GM21717 (cell line): ENCODE measurements at regions not wholly inside any gene's neighbourhood (a gene's known extent, or its start where the extent isn't known, plus 50 kb on each side); places are given as distances from the start of the nearest gene placed in this dataset.

ENCODE experiments used
- ATAC-seq: cut with Tn5 transposase; IDR thresholded peaks from one replicate; pipeline ENCODE4 v1.9.1; 2021; ENCODE audit warnings: mild to moderate bottlenecking, moderate library complexity; ENCODE audit not compliant: unreplicated experiment

DNA sequence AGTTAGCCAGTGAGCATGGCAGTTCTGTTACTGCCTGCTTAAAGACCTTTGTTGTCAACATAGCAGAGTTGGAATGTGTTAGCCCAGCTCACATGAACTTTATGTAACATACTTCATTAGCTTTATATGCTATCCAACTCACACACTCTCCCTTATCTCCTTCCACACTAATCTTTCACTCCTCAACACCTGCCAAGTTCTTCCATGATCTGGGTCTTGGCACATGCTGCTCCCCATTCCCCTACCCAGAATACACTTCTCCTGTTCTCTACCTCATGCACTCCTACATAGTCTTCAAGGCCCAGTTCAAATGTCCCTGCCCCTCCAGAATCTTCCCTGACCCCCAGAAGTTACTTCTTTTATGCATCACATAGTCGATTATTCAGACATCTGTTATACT lies 179.3 kb downstream of the KATNAL1 start:
- no peak for ATAC-seq

DNA sequence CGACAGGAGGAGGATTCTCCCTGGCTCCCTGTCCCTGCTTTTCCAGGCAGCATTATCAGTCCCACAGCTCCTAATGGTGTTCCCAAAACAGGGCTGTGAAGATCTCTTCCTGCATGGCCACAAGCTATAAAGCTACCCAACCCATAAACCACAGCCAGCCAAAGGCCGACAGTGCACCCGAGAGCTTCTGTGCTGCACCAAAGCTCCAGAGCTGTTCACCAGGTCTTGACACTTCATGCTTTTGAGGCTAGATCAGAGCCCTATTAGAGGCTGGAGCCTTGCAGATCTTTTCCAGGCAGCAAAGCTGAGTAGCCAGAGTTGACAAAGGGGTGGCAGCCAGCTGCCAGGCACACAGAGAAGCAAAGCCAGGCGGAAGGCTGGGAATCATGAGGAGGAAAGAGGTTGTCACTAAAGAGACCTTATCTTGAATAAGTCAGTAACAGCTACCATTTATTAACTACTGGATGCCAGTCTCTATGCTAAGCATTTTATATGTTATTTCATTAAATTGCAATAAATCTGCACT lies 180.4 kb downstream of the KATNAL1 start:
- no peak for ATAC-seq

DNA sequence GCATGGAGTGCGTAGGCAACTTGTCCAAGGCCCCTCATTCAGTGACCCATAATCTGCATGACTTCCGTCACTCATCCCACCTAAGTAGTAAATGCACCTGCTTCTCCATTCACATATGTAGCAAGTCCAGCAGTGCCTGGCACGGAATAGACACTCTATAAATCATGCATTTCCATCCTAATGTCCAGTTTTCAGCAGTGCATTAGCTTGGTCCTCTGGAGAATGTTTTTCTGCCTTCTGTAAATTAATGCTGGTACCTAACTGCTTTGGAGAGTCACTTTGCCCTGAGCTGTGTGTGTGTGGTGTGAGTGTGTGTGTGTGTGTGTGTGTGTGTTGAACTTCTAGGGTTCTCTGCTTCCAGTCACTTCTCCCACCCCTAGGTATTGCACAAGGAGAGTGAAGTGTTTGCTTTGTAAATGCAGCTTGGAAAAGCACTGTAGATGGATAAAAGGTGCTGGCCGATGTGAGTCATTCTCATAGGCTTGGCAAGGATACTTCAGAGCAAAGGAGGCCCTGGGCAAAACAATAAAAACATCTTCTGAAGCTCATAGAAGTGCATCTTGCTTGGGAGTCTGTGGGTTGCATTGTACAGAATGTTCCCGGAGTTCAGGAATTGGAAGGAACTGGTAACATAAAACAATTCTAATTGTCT lies 181.8 kb downstream of the KATNAL1 start:
- no peak for ATAC-seq

DNA sequence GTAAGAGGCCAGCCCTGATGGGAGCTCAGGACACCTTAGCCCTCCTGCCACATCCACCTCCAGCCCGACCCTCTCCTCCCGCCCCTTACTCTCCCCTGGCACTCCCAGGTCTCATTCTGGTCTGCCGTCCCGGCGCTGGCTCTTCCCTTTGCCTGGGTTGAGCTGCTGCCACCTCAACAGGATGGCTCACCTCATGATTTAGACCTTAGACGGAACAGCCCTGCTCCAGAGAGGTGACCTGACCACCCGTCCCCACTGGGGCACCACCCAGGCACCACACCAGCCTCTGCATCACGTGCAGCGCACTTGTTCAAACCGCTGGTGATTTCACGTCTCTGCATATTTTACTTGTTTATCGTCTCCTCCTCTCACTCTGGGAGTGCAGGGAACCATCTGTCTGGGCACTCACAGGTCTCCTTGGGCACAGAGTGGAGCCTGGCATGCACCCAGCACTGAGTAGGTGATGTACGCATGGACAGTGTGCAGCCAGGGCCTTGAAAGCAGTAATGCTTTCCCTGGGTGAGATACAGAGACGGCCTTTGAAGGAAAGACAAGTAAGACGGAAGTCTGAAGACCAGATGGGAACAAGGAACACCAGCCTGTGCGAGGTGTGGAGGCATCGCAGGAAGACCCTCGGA lies 183.1 kb downstream of the KATNAL1 start:
- ATAC-seq = no peak

DNA sequence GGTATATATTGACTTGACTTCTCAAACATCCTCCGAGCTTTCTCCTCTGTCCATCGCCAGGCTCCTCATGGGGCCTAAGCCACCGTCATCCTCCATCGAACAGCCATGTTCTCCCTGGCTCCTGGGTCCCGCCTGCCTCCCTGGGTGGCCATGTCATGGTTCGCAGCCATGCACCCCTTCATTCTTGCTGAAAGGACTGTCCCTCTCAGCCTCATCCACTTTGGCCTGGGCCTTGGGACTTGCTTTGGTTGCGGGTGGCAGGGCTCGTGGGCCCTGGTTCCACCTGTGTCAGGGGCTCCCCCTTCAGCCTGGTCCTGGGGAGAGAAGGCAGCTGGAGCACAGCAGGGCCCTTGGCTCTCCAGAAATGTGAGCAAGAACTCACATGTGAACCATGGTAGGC lies 183.8 kb downstream of the KATNAL1 start:
- ATAC-seq = no peak

DNA sequence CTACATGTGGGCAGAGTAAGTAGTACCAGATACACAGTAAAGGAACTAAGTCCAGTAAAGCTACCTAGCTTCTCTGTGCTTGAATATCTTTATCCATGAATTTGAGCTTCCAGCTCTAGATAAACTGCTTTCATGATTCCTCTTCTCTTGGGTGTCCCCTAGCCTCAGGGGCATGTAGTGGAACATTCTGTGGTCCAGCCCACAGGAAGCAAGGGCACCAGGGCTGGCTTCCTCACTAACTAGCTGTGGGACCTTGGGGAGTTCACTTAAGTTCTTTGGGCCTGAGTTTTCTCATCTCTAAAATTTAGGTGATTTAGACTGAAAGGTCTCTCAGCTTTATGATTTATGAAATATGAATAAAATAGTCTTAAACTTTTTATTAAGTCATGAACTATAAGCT lies 185.7 kb downstream of the KATNAL1 start:
- ATAC-seq = no peak

DNA sequence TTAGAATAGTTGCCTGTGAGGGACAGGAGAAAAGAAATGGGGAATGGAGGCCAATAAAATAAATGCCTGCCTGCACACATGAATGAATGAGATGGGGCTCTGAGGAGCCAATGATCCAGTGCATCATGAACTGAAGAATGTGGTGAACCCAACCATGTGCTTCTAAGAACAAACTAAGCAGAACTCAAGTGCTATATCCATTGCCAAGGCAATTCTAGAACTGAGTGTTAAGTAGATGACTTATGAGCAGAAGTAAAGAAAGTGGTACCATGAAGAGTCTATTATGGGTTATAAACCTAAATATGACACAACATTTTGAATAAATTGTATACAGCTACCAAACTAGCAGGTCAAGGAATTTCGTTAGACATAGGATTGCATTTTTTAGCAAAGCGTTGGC lies 186.1 kb downstream of the KATNAL1 start:
- ATAC-seq = no peak

DNA sequence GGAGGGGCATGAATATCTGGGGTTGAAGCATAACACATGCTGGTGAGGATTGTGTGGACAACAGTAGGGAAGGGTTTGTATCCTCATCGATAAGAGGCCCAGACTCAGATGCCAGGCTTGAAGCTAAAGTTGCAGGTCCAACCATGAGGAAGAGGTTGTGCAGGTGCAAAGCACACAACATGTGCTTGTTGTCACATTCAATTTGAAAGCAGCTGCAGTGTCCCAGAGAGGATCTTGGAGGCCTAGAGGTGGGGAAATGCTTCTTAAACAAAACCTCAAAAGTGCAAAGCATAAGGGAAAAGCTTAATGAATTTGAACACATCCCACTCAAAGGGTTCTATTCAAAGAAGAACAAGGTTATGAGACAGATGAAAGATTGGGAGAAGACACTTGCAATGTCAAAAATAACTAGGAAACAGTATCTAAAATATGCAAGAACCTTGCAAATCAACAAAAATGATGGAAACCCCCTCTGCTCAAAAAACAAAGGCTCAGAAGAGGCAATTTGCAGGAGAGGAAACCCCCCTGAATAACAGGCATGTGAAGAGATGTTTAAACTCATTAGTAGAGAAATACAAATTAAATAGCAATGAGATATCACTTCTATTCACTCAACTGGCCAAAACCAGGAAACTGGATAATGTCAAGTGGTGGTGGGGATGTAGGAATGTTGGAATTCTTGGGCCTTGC lies 187.1 kb downstream of the KATNAL1 start:
- no peak for ATAC-seq

DNA sequence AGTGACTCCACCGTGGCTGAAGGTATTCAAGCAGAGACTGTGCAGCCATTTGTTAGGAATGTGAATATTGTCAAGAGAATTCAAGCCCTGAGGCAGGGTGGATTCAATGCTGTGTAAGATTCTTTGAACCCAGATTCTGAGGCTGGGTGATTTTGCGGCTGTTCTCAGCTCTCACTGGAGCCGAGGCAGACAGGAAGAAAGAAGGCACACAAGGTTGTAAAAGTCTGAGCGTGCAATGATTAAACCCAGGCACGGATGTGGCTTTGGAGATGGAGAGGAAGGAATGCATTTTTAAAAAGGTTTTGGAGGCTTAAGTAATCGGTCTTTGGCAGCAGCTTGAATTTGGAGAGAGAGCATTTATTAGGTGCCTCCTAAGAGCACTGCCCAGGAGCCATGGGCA lies 187.9 kb downstream of the KATNAL1 start:
- ATAC-seq = no peak

DNA sequence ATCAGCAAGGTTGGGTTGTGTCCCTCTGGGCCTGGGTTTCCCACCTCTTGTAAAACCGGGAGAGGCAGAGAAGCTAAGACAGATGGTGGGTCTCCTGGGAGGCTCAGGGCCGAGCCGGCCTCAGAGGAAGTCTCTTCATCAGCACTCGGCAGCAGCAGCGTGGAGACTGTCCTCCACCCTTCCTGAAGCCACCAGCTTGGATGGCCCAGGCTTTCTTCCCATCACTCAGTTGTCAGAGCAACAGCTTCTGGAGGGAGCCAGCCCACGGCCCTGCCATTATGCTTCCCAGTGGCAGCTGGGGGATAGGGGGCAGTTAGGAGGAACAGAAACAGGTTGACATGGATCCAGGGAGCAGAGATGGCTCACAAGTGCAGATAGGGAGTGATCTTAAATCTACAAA lies 191.0 kb downstream of the KATNAL1 start:
- ATAC-seq = no peak

DNA sequence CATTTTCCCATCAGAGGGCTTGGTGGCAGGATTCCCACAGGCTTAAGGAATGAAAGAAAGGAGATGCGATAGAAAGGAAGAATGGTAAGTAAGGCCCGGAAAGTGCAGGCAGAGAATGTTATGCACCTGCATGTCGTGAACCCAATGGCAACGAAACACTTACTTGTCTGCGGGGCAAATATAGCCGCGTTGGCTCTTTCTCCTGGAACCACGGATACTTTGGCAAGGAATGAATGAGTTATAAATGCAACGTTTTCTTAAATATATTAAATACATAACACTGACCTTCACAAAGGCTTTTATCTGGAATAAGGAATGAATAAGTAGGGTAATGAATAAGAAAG lies 192.1 kb downstream of the KATNAL1 start:
- ATAC-seq = no peak

DNA sequence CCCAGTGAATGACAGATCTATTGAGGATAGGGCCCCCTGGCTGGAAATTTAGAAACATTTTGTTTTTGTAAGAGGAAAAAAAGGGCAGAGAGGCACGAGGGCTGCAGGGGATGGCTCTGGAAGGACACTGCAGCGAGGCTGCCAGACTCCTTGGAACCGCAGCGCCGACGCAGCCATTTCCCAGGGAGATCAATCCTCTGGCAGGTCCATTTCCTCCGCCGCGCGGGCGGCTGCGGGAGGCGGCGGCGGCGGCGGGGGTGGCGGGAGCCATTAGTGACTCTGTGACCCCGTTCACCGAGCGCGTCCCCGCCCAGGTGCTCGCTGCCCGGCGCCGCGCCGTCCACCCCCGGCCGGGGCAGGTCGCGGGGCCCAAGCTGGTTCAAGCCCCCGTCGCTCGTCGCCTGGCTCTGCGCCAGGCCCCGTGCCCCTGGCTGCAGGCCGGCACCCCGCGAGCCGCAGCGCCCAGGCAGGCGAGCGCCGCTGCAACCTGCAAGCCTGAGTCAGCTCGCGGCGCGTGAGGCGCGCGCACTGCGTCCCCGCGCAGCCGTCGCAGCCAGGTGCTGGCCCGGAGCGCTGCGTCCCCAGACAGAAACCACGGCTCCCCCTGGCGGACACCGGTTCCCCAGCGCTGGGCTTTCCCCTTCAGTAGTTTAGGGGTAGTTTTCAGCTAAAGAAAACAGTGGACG lies 192.6 kb downstream of the KATNAL1 start:
- ATAC-seq = peak; percentile 85

DNA sequence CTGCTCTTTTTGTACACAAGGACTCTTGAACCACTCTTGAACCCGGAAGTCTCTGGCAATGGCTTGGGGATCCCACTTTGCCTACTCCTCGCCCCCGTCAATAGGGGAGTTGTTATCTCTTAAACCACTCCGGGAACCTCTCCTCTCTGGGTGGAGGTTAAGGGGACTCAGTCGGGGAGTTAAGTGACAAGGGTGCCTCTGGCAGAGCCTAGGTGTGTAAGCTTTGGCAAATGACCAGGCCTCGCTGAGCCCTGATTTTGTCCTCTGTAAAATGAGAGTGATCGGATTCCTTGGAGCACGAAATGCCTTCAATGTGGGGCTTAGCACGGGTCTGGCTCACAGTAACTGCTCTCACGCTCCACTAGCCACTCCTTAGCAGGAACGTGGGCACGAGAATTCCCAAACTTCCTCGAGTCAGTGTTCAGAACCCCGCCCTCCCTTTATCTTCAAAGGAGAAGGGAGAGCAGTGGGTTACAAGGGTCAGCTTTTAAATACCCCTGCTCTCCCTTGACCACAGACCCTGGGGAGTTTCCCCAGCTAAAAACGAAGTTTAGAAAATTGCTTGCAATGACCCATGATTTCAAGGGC lies 193.3 kb downstream of the KATNAL1 start:
- no peak for ATAC-seq

DNA sequence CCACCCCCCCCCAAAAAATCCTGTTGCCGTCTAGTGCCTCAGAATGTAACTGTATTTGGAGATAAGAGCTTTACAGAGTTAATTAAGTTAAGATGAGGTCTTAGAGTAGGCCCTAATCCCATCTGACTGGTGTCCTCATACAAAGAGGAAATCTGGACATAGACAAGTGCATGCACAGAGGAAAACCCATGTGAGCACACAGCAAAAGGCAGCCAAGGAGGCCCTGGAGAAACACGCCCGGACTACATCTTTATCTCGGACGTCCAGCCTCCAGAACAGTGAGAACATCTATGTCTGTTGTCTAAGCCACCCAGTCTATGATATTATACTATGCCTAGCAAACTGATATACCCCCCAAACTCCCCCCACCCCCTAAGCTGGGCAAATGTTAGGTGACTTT lies 193.8 kb downstream of the KATNAL1 start:
- ATAC-seq = no peak

DNA sequence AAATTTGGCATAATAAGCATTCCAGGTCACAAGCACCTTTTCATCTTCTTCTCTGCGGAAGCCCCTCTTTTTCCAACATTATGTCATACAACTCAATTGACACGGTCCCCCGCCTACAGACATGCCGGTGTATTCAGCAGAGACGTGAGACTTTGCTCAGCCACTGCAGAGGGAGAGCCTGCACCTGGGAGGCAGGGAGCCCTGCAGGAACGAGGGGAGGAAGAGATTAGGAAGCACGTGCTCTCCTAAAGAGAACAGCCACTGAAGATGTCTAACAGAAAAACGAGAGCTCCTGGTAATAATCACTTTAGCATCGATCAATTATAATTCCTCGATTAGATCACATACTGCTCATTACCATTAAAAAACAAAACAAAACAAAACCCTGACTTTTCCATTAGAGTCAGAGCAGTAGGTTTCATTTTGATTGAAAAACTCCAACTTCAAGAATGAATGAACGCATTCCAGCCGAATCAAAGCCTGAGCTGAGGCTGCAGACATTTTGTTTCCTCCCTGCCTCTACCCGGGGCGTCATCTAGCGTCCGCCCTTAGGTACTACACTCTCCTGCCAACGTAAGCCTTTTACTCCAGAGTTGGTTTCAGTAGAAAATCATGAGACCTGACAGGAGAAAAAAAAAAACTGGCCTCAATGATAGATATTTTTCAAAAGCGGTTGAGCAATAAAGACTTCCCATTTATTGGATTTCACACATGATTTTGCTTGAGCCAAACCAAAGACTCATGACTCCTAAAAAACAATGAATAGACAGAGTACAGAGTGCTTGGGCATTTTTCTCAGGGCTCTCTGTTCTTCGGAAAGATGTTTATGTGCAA lies 194.5 kb downstream of the KATNAL1 start:
- ATAC-seq = no peak

DNA sequence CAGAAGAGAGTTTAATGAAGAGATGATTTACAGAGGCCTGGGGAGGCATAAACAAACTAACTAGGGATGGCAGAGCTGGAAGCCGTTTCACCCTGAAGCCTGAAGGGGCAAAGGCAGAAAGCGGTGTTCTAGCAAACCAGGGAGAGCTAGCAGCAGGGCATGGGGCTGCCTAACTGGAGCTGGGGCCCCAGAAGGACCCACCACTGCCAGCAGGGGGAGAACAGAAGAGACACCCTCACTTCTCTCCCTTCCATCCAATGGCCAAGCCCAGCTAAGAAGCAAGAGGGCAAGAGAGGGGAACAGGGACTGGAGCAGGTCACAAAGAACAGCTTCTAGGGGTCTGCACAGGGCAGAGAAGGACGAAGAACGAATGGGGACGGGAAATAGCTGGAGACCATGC lies 195.5 kb downstream of the KATNAL1 start:
- ATAC-seq = no peak

DNA sequence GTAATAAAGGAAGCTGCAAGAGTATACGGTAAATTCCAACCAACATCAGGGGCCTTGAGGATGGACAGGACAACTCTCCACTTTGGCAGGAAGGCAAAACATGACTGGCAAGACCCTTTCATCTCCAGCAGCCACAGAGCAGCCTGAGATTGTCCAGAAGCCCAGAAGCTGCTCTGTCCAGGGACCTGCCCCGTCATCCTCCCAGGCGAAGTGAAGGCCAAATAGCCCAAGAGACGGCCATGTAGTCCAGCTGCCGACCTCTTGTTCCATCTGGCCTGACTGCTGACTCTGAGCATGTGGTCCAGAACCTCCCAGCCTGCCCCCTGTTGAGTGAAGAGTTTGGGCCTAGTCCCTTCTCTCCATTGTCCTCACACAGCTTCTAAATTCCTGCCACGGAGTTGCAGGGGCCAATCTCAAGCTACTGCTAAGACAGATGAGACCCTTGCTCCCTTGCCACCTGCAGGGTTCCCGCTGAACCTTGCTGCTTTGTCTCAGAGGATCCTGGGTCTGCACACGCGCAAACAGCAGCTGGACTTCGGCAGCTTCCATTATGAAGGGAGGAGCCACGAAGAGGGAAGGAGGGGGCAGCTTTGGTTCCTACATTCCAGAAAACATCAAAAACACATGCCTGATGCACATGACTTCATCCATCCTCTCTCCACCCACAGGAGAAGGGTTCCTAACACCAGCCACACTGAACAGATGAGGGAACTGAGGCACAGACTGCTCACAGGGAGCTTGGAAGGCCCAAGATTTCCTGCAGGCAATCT lies 196.9 kb downstream of the KATNAL1 start:
- no peak for ATAC-seq

DNA sequence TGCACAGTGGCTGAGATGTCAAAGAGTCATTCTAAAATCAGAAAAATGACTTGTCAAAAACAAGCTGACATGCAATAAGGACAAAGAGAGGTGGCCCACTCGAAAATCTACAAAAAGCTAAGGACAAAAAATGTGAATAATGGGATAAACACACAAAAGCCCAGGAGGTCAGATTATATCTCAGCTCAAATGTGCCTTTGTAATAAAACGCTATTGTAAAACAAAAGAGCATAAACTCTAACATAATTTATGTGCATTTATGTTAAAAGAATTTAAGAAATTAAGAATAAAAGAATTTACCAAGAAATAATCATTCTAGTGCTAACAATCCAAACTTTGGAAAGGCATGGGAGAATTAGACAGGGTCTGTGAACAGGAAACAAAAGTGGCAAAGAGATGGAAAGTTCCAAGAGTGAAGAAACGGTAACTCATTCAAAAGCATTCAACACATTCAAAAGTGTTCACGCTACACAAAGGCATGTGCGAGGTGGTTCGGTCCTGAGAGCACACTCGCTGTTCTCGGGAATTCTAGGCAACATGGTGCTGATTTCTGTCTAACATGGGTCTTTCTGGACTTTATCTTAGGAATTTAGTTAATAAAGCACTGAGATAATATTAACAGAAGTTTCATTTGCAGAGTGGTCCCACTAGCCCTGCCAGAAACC lies 197.7 kb downstream of the KATNAL1 start:
- ATAC-seq = no peak

DNA sequence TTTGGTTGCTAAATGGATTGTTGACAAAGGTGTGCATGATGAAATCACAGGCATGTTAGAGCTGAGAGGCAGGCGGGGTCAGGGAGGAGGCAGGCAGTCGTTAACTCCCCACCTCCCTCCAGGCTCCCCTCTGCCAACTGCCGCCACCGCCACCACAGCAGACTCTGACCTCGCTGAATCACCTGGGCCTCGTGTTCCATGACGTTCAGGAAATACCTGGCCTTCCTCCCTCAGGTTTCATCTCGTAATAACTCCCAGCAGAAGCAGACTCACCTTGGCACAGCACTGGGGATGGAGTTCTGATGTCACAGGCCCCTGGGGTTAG lies 198.5 kb downstream of the KATNAL1 start:
- no peak for ATAC-seq
